ENCODE measurements at regions not wholly inside any gene's neighbourhood (a gene's known extent, or its start where the extent isn't known, plus 50 kb on each side); places are given as distances from the start of the nearest gene placed in this dataset.

- TF ChIP-seq CTCF (IDR thresholded peaks at IDR 0.05; ENCODE audit: low read depth, low read length, poor library complexity, severe bottlenecking) (no peak), EZH2phosphoT487 (IDR thresholded peaks at IDR 0.05; ENCODE audit: borderline replicate concordance, low read length) (no peak)
Observed at GRCh38 chr18:56323673-56324072, 314.7 kb downstream of the TXNL1 start.
